HG03025 (cell line): ENCODE measurements at regions not wholly inside any gene's neighbourhood (a gene's known extent, or its start where the extent isn't known, plus 50 kb on each side); places are given as distances from the start of the nearest gene placed in this dataset.

ENCODE experiments used
- ATAC-seq: cut with Tn5 transposase; IDR thresholded peaks from one replicate; pipeline ENCODE4 v1.9.1; 2021; ENCODE audit warnings: mild to moderate bottlenecking, moderate library complexity; ENCODE audit not compliant: unreplicated experiment, low FRiP score

DNA sequence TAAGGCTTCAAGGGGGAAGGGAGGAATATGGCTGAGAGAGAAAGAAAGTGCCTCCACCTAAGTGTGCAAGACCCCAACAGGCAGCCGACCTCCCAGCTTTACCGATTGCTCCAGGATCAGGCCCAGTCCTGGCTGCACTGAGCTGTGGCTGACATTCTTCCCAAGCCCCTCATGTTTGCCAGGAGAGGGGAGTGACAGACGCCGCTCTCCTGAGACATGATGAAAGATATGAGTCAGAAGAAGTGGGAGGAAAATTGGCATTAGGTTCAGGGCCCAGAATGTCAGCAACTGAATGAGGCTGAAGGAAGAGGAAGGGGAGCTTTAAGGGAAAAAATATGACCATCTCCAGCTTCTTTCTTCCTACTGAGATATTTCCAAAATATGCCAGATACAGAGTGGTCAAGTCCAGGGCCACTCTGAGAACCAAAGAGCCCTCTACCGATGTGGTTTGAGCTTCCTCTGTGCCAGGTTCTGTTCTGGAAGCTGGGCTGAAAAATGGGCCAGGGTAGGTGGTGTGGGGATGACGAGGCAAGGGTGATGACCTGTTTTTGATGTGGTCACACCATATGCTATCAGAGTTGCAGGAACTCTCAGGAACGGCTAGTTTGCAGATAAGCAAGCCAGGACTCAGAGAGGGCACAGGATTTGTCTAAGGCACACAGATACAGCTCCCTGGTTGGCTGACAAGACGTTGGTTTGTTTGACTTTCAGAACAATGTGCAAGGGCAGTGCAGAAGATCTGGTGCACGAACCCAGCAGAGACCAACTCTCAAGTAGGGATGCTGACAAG lies 176.7 kb downstream of the SOX9 start:
- no peak for ATAC-seq

DNA sequence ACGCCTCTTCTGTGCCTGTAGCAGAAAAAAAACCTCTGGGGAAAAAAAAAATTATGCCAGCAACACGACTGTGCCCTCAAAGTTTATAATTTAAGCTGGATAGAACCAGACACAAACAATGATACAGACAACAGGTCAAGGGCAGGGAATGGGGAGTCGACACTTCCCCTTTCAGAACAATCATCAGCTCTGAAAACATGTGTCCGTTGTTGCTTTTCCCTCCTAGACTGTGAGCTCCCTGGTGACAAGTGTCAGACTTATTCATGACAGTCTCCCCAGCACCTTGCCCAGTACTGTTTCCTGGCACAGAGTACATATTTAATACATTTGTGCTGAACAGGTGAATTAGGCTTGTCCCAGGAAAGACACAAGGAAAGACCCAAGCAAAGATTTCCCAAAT lies 178.3 kb downstream of the SOX9 start:
- no peak for ATAC-seq

GRCh38 chr17:72299592-72299991 lies 178.8 kb downstream of the SOX9 start:
- no peak for ATAC-seq

GRCh38 chr17:72301887-72302286 lies 181.1 kb downstream of the SOX9 start:
- ATAC-seq: no peak

DNA sequence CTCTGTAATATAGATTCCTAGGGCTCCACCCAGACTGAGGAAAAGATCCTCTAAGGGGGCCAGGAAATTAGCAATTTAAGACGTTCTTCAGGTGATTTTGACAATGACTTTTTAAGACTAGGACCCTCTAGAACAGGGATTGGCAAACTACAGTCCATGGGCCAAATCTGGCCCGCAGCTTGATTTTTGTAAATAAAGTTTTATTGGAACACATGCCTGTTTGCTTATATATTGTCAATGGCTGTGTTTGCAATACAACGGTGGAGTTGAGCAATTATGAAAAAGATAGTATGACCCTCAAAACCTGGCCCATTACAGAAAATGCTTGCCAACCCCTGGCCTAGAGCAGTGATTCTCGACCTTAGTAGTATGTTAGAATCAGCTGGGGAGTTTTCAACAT lies 181.9 kb downstream of the SOX9 start:
- ATAC-seq: no peak

GRCh38 chr17:72303787-72304733 lies 183.2 kb downstream of the SOX9 start:
- ATAC-seq: no peak

GRCh38 chr17:72304859-72305258 lies 184.0 kb downstream of the SOX9 start:
- ATAC-seq: no peak

GRCh38 chr17:72305472-72305871 lies 184.7 kb downstream of the SOX9 start:
- no peak for ATAC-seq

DNA sequence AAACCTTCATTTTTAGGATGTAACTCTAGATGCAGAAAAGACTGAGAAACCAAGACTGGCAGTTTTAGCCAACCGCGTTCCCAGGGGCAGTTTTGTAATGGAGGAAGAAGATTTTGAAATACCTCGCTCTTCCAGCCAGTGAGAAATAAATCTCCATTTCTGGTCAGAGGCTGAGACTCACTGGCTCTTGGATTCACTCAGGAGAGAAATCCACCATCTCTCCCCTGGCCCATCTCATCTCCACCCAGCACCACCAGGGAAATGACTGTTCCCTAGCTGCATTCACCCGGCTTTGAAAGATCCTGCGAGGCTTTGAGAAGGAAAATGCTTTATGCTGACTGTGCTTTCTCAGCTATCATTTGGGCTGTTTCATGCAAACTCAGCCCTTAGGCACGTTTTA lies 185.2 kb downstream of the SOX9 start:
- ATAC-seq: no peak

- ATAC-seq: no peak
Measured at GRCh38 chr17:72307836-72308235, 187.0 kb downstream of the SOX9 start.

GRCh38 chr17:72308744-72309385 lies 188.0 kb downstream of the SOX9 start:
- ATAC-seq: no peak

DNA sequence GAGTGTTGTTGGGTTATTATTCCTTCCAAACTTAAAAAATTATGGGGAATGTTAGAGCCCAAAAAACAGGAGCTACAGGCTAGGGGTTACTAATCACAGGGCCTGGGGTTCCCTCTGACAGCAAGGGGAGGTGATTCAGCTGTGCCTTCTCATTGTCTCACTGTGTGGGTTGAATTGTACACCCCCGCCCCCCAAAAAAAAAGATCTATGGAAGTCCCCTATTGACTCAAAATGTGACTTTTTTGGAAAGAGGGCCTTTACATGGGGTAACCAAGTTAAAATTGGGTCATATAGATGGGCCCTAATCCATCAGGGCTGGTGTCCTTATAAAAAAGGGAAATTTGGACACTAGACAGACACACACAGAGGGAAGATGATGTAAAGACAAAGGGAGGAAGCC lies 190.2 kb downstream of the SOX9 start:
- no peak for ATAC-seq

GRCh38 chr17:72315122-72315913 lies 194.5 kb downstream of the SOX9 start:
- ATAC-seq: no peak

- ATAC-seq: no peak
Measured at GRCh38 chr17:72318131-72318530, 197.3 kb downstream of the SOX9 start.

- no peak for ATAC-seq
Measured at GRCh38 chr17:72321896-72322295, 201.1 kb downstream of the SOX9 start.

DNA sequence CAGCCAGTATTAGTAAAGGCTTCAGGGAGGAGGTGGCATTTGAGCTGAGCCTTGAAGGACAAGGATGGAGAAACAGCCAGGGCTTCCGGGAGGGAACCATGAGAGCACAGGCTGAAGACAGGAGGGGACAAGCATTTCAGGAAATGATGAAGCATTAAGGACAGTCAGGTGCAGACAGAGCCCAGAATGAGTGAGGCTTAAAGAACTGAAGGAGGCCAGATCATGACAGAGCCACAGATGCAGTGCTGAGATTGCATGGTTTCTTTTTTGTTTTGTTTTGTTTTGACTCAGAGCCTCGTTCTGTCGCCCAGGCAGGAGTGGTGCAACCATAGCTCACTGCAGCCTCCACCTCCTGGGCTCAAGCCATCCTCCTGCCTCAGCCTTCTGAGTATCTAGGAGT lies 211.5 kb downstream of the SOX9 start:
- ATAC-seq: peak; percentile 59

DNA sequence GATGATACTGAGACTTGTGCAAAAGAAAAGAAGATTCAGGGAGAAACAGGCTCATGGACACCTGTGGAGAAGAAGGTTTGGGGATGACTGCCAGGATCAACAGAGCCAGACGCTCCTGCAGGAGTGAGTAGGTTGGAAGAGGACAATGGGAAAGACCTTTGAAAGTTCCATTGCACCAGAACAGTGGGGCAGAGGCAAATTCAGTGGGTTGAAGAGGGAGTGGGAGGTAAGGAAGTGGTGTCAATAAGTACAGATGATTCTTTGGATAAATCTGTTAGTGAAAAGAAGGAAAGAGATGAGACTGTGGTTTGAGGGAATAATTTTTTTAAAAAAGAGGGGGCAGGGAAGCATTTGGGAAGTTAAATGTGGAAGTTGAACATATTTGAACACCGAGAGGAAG lies 212.8 kb downstream of the SOX9 start:
- ATAC-seq: no peak

GRCh38 chr17:72334205-72334604 lies 213.4 kb downstream of the SOX9 start:
- no peak for ATAC-seq

DNA sequence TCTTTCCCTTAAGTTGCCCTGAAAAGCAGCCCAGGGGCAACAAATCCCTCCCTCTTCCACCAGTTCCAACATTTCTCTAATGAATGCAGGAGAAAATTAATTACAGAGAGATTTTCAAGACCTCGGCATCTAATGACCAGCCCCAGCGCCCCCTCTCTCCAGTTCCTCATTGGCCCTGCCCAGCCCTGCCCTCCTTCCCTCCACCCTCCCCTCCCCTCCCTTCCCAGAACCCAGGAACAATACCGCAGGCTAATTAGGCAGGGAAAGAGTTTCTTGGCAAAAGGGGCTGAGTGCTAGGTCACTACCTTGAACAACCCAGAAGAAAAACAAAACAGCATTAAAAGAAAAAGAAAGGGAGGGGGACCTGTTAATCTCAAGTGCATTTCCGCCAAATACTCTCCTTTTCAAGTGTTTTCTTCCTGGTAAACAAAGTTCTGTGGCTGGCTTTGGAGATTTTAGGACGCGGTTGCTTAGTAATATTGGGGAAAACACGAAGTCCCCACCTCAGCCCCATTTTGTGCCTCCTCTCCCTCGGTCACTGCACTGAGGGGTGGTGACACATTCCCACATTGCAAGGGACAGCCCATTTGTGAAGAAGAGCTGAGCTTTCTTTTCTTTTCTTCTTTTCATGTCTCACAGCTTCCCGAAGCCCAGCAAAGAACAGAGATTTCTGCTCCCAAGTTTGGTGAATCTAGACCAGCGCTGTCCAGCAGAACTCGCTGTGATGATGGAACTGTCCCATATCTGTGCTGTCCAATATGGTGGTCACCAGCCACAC lies 215.4 kb downstream of the SOX9 start:
- ATAC-seq: no peak

GRCh38 chr17:72336804-72337070 lies 215.9 kb downstream of the SOX9 start:
- ATAC-seq: no peak
